ENCODE measurements at regions not wholly inside any gene's neighbourhood (a gene's known extent, or its start where the extent isn't known, plus 50 kb on each side); places are given as distances from the start of the nearest gene placed in this dataset.

DNA sequence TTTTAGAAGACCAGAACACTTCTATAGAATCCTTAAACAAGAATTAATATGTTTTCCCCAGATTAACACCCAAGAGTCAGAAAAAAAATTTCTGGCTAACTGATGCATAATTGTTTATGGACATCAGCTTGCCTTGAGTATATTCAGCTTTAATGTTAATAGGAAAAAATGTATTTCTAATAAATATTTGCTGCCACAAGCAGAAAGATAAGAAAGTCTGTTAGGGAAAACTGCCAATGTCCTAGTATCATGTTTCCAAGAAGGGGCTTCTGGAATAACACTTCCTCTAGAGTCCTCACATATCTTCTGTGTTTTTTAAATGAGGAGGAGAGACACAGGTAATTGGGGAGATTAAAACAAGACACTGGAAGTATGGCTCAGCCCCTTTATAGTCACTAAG is 202.1 kb upstream of the TET2 start:
- H3K36me3 Mint-ChIP-seq (ENCODE audit: low read depth): no peaks in the 10 kb centered on the region

GRCh38 chr4:104964410-104965175 is 182.1 kb upstream of the TET2 start:
- Histone ChIP-seq H3K9me3 (ENCODE audit: control insufficient read depth, low read length) (no peaks in the 10 kb centered on the region), H3K4me3 (ENCODE audit: low read length) (no peak overlapping the region), H3K9ac (ENCODE audit: extremely low read depth, low read length, poor library complexity, severe bottlenecking) (no peak overlapping the region), H3K27ac (ENCODE audit: low read depth, low read length) (no peak overlapping the region), H3K4me1 (ENCODE audit: control insufficient read depth, insufficient read depth, low read length) (no peaks in the 10 kb centered on the region), H3K36me3 (ENCODE audit: control insufficient read depth, insufficient read depth, low read length) (no peaks in the 10 kb centered on the region), H3K27me3 (ENCODE audit: control insufficient read depth, insufficient read depth, low read length, poor library complexity, severe bottlenecking) (peaks cover 12% of the 10 kb centered on the region)
- 83 to 86% methylated on average over 4 of the region's 4 CpGs for WGBS, 2 experiments (ENCODE audit: insufficient coverage in 1 of 2, insufficient read length in 1 of 2)
- TF ChIP-seq CTCF (conservative IDR thresholded peaks at IDR 0.05): no peak
- no peaks in the 10 kb centered on the region for H3K4me1 Mint-ChIP-seq
- DNase-seq: no peak
- H3K27ac Mint-ChIP-seq: no peak overlapping the region
- H3K9me3 Mint-ChIP-seq: peaks cover 13% of the 10 kb centered on the region
- H3K27me3 Mint-ChIP-seq (ENCODE audit: insufficient read depth): peaks cover 7% of the 10 kb centered on the region
- no peaks in the 10 kb centered on the region for H3K36me3 Mint-ChIP-seq (ENCODE audit: low read depth)
- H3K4me3 Mint-ChIP-seq: no peak overlapping the region

More for the DNA sequence above, 202.1 kb upstream of the TET2 start:
- Mint-ChIP-seq H3K9me3 (no peaks in the 10 kb centered on the region), H3K27me3 (ENCODE audit: insufficient read depth) (peaks cover 14% of the 10 kb centered on the region), H3K4me1 (no peaks in the 10 kb centered on the region), H3K27ac (no peak overlapping the region), H3K4me3 (no peak overlapping the region)
- no peak overlapping the region for H3K4me3 ChIP-seq (ENCODE audit: low read length)
- TF ChIP-seq CTCF (conservative IDR thresholded peaks at IDR 0.05): no peak
- DNase-seq: no peak
- H3K27ac ChIP-seq (ENCODE audit: low read depth, low read length): no peak overlapping the region
- no peaks in the 10 kb centered on the region for H3K9me3 ChIP-seq (ENCODE audit: control insufficient read depth, low read length)
- H3K9ac ChIP-seq (ENCODE audit: extremely low read depth, low read length, poor library complexity, severe bottlenecking): no peak overlapping the region
- peaks cover 4% of the 10 kb centered on the region for H3K27me3 ChIP-seq (ENCODE audit: control insufficient read depth, insufficient read depth, low read length, poor library complexity, severe bottlenecking)
- H3K36me3 ChIP-seq (ENCODE audit: control insufficient read depth, insufficient read depth, low read length): no peaks in the 10 kb centered on the region
- no peaks in the 10 kb centered on the region for H3K4me1 ChIP-seq (ENCODE audit: control insufficient read depth, insufficient read depth, low read length)

DNA sequence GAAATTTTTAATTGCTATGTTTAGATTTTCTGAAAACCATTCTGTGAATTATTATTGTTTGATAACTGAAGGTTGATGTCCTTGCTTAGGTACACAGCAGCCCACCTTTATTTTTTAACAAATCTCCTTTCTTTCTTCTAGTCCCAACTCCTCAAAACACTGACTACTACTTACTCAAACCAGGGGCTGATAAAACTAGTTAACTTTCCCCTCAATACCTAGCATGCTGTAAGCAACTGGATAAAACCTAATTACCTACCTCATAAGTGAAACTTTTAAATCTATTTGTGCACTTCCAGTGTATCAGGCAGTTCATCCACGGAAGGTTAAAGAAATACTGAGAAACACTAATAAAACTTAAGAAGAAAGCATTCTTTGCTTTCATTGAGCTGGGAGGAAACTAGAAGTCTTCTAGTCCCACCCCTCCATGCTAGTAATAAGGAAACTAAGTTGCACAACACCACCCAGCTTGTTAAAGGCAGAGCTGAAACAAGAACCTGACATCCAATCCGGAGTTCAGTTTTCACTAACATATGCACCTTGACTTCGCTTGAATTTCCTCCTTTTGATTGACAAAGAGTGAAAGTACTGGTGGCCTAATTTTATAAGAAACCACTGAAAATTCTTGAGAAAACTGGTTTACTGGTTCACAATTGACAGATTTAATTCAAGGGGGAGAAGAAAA is 180.2 kb upstream of the TET2 start:
- Mint-ChIP-seq H3K27ac (no peak overlapping the region), H3K4me1 (no peaks in the 10 kb centered on the region)
- WGBS, 2 experiments (ENCODE audit: insufficient coverage in 1 of 2, insufficient read length in 1 of 2): 65 to 83% methylated on average over 2 to 3 of the region's 3 CpGs

More for the DNA sequence above, 180.2 kb upstream of the TET2 start:
- Mint-ChIP-seq H3K9me3 (peaks cover 9% of the 10 kb centered on the region), H3K4me3 (no peak overlapping the region), H3K27me3 (ENCODE audit: insufficient read depth) (peaks cover 10% of the 10 kb centered on the region), H3K36me3 (ENCODE audit: low read depth) (no peaks in the 10 kb centered on the region)
- Histone ChIP-seq H3K4me3 (ENCODE audit: low read length) (no peak overlapping the region), H3K9ac (ENCODE audit: extremely low read depth, low read length, poor library complexity, severe bottlenecking) (no peak overlapping the region), H3K9me3 (ENCODE audit: control insufficient read depth, low read length) (no peaks in the 10 kb centered on the region), H3K27ac (ENCODE audit: low read depth, low read length) (no peak overlapping the region), H3K27me3 (ENCODE audit: control insufficient read depth, insufficient read depth, low read length, poor library complexity, severe bottlenecking) (peaks cover 12% of the 10 kb centered on the region), H3K36me3 (ENCODE audit: control insufficient read depth, insufficient read depth, low read length) (no peaks in the 10 kb centered on the region), H3K4me1 (ENCODE audit: control insufficient read depth, insufficient read depth, low read length) (no peaks in the 10 kb centered on the region)
- no peak for TF ChIP-seq CTCF (conservative IDR thresholded peaks at IDR 0.05)
- no peak for DNase-seq
